HL-60 (cell line): ENCODE measurements at regions not wholly inside any gene's neighbourhood (a gene's known extent, or its start where the extent isn't known, plus 50 kb on each side); places are given as distances from the start of the nearest gene placed in this dataset.

Experiments used
- SPI1 ChIP-seq: IDR thresholded peaks from 2 replicates; pipeline ENCODE4 v1.6.1; 2012; ENCODE audit warnings: low read depth, mild to moderate bottlenecking, borderline replicate concordance
- TF ChIP-seq, protein P1 (sequence below): IDR thresholded peaks from one replicate; pipeline ENCODE4 v1.5.1; 2011; ENCODE audit warnings: low read length, control low read depth, inconsistent platforms; ENCODE audit not compliant: insufficient read depth

DNA sequence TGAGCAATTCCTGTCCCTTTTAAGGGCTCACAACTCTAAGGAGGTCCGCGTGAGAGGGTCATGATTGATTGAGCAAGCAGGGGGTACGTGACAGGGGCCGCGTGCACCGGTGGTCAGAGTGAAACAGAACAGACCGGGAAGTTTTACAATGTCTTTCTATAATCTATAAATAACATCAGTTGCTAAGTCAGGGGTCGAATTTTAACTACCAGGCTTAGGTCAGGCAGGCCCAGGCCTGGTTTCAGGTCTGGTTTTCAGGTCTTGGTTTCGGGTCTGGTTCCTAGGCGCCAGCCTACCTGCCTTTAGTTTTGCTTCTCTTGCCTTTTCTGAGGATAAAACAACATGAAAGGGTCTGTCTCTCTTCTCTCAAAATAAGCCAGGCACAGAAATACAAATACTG lies 476.0 kb upstream of the CAMK1G start:
- TF ChIP-seq, protein P1, sequence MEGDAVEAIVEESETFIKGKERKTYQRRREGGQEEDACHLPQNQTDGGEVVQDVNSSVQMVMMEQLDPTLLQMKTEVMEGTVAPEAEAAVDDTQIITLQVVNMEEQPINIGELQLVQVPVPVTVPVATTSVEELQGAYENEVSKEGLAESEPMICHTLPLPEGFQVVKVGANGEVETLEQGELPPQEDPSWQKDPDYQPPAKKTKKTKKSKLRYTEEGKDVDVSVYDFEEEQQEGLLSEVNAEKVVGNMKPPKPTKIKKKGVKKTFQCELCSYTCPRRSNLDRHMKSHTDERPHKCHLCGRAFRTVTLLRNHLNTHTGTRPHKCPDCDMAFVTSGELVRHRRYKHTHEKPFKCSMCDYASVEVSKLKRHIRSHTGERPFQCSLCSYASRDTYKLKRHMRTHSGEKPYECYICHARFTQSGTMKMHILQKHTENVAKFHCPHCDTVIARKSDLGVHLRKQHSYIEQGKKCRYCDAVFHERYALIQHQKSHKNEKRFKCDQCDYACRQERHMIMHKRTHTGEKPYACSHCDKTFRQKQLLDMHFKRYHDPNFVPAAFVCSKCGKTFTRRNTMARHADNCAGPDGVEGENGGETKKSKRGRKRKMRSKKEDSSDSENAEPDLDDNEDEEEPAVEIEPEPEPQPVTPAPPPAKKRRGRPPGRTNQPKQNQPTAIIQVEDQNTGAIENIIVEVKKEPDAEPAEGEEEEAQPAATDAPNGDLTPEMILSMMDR = no peak
- no peak for TF ChIP-seq SPI1
